HG02943 (cell line): ENCODE measurements at regions not wholly inside any gene's neighbourhood (a gene's known extent, or its start where the extent isn't known, plus 50 kb on each side); places are given as distances from the start of the nearest gene placed in this dataset.

Source experiments
- ATAC-seq: cut with Tn5 transposase; IDR thresholded peaks from one replicate; pipeline ENCODE4 v1.9.1; 2021; ENCODE audit warnings: mild to moderate bottlenecking, low read depth, moderate library complexity; ENCODE audit not compliant: unreplicated experiment

GRCh38 chr11:8323161-8323935 is 59.7 kb upstream of the LMO1 start:
- no peak for ATAC-seq

- ATAC-seq, result no peak
Observed at GRCh38 chr11:8321876-8322275, 58.2 kb upstream of the LMO1 start.

GRCh38 chr11:8320076-8320475 is 56.4 kb upstream of the LMO1 start:
- ATAC-seq, result no peak

GRCh38 chr11:8318536-8318935 is 54.9 kb upstream of the LMO1 start:
- no peak for ATAC-seq

GRCh38 chr11:8317159-8317558 is 53.5 kb upstream of the LMO1 start:
- no peak for ATAC-seq

- ATAC-seq, result no peak
Observed at GRCh38 chr11:8315954-8316353, 52.3 kb upstream of the LMO1 start.

- ATAC-seq, result no peak
Observed at GRCh38 chr11:8315463-8315862, 51.8 kb upstream of the LMO1 start.

GRCh38 chr11:8314916-8315315 is 51.2 kb upstream of the LMO1 start:
- ATAC-seq, result no peak

- ATAC-seq, result no peak
Observed at GRCh38 chr11:8313504-8314090, 49.9 kb upstream of the LMO1 start.
